NCI-H1694 treated with DMSO at 0.1 percent for 48 hours (cell line): ENCODE measurements at regions not wholly inside any gene's neighbourhood (a gene's known extent, or its start where the extent isn't known, plus 50 kb on each side); places are given as distances from the start of the nearest gene placed in this dataset.
A peak's percentile ranks its signal among the peaks of the same experiment; 100 is the strongest.
"Not testable (repeated sequence)": the region's sequence is repeated elsewhere in the genome, so short reads cannot be mapped to it uniquely, and the experiment has no call there.

Source experiments
- DNase-seq: peaks from one replicate; lab custom pipeline; 2025; lab: John Stamatoyannopoulos, UW

- no peak for DNase-seq
Measured at GRCh38 chr4:36601864-36602495, 320.6 kb downstream of the DTHD1 start.

- no peak for DNase-seq
Measured at GRCh38 chr4:36609661-36610060, 328.2 kb downstream of the DTHD1 start.

- DNase-seq = no peak
Measured at GRCh38 chr4:36610628-36611027, 329.2 kb downstream of the DTHD1 start.

- not testable (repeated sequence) for DNase-seq
Measured at GRCh38 chr4:36613142-36613541, 331.7 kb downstream of the DTHD1 start.

- no peak for DNase-seq
Measured at GRCh38 chr4:36614011-36614410, 332.6 kb downstream of the DTHD1 start.

- no peak for DNase-seq
Measured at GRCh38 chr4:36618102-36618501, 336.7 kb downstream of the DTHD1 start.

- DNase-seq = no peak
Measured at GRCh38 chr4:36624030-36624429, 342.6 kb downstream of the DTHD1 start.

- DNase-seq = no peak
Measured at GRCh38 chr4:36638273-36638811, 356.9 kb downstream of the DTHD1 start.

- no peak for DNase-seq
Measured at GRCh38 chr4:36640876-36641275, 359.5 kb downstream of the DTHD1 start.

- no peak for DNase-seq
Measured at GRCh38 chr4:36651253-36651652, 369.8 kb downstream of the DTHD1 start.

GRCh38 chr4:36652857-36653256 lies 371.4 kb downstream of the DTHD1 start:
- DNase-seq = no peak

GRCh38 chr4:36665985-36666527 lies 384.6 kb downstream of the DTHD1 start:
- DNase-seq = no peak

- DNase-seq = no peak
Measured at GRCh38 chr4:36675436-36675835, 394.0 kb downstream of the DTHD1 start.

GRCh38 chr4:36676139-36677050 lies 395.0 kb downstream of the DTHD1 start:
- no peak for DNase-seq

- no peak for DNase-seq
Measured at GRCh38 chr4:36677112-36677511, 395.7 kb downstream of the DTHD1 start.

- no peak for DNase-seq
Measured at GRCh38 chr4:36677874-36678273, 396.5 kb downstream of the DTHD1 start.

GRCh38 chr4:36687681-36688080 lies 406.3 kb downstream of the DTHD1 start:
- no peak for DNase-seq

GRCh38 chr4:36692586-36692985 lies 411.2 kb downstream of the DTHD1 start:
- DNase-seq = peak; percentile 82

- no peak for DNase-seq
Measured at GRCh38 chr4:36702245-36702644, 420.8 kb downstream of the DTHD1 start.

- no peak for DNase-seq
Measured at GRCh38 chr4:36704289-36704688, 422.9 kb downstream of the DTHD1 start.

- peak; percentile 53 for DNase-seq
Measured at GRCh38 chr4:36709991-36710390, 428.6 kb downstream of the DTHD1 start.

GRCh38 chr4:36712013-36712412 lies 430.6 kb downstream of the DTHD1 start:
- DNase-seq = no peak

- DNase-seq = no peak
Measured at GRCh38 chr4:36716874-36717273, 435.5 kb downstream of the DTHD1 start.
